HG03196 (cell line): ENCODE measurements at regions not wholly inside any gene's neighbourhood (a gene's known extent, or its start where the extent isn't known, plus 50 kb on each side); places are given as distances from the start of the nearest gene placed in this dataset.

Source experiments
- ATAC-seq: cut with Tn5 transposase; IDR thresholded peaks from one replicate; pipeline ENCODE4 v1.9.1; 2021; ENCODE audit not compliant: unreplicated experiment

DNA sequence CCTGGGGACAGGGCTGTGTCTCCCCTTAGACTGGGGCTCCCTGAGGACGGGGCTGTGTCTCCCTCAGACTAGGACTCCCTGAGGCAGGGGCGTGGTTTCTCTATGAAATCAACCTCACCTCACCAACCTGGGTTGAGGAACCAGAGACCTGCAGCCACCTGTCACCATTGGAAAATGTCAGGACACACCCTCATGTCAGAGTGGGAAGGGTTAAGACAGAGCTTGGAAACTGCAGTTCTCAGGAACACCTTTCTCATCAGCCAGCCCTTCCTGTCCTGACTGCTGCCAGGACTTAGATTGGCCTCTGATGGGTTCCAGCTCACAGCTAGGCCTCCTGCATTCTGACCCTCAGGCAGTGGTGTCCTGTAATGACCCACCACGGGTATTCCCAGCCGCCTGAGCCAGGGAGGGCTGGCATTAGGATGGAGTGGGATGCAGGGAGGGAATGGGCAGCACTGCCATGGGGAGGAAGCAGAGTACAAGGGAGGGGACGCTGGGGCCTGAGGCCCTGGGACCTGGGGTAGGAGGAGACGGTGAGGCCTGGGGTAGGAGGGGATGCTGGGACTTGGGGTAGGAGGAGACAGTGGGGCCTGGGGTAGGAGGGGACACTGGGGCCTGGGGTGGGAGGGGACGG is 76.3 kb downstream of the MRPL14 start:
- no peak for ATAC-seq

GRCh38 chr6:44049989-44050871 is 77.0 kb downstream of the MRPL14 start:
- no peak for ATAC-seq

DNA sequence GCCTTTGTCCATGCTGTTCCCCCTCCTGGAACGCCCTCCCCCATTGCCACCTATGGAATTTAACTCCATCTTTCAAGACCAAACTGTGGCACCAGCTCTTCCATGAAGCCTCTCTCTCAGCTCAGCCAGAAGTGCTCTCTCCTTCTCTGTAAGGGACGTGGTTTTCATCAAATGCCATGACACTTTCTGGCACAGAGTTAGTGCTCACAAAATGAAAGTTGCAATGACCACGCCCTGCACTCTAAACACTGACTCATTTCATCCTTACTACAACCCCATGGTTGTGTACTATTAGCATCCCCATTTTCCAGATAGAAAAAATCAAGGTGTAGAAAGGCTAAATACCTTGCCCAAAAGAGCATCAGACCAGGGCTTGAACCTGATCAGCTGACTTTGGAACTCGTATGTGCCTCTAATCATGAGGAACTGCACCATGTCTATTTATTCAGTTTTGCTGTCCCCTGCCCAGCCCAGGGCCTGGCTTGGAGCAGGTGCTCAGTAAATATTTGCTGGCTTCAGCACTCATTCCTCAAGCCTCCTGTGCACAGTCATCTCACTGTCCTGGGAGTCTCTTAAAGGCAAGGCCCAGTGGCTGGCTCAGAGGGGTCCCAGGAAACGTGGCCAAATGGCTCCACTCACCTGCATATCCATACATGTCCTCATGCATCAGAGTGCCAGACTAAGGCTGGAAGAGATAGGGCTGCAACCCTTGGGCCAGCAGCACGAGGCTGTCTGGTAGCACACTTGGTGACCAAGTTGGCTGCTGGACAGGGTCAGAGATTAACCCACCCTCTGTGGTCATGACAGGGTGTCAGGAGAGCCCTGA is 77.9 kb downstream of the MRPL14 start:
- ATAC-seq = no peak

- no peak for ATAC-seq
These were observed 79.0 kb downstream of the MRPL14 start for GRCh38 chr6:44048277-44048676.

- no peak for ATAC-seq
These were observed 79.5 kb downstream of the MRPL14 start for GRCh38 chr6:44047801-44048200.

DNA sequence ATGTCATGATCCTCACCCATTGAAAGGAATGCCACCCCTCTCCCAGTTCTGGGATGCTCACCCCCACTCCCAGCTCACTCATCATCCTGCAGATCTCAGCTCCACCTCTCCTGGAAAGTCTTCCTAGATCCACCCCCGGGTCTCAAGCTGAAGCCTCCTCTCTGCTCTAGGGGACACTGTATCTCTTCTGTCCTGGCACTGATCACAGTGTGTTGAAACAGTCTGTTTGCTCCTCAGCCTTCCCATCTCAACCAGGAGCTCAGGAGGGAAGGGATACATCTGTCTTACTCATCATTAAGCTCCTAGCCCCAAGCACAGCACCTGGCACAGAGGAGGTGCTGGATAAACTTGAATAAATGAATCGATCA is 80.1 kb downstream of the MRPL14 start:
- ATAC-seq = no peak

GRCh38 chr6:44046516-44047178 is 80.6 kb downstream of the MRPL14 start:
- ATAC-seq = no peak

DNA sequence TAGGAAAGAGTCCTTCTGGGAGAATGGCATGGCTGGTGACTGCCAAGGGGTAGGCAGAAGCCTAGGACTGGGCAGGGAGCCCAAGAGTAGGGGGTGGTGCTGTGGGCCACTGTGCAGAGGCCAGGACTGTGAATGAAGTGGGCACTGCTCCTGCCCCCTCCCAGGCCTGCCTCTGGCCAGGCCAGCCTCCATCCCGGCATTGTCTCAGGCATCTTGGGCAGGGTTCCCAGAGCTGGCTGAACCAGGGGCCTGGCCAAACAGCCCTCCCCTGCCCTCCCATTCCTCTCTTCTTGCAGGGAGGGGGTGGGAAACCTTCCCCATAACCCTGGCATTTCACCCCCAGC is 81.6 kb downstream of the MRPL14 start:
- ATAC-seq = no peak

DNA sequence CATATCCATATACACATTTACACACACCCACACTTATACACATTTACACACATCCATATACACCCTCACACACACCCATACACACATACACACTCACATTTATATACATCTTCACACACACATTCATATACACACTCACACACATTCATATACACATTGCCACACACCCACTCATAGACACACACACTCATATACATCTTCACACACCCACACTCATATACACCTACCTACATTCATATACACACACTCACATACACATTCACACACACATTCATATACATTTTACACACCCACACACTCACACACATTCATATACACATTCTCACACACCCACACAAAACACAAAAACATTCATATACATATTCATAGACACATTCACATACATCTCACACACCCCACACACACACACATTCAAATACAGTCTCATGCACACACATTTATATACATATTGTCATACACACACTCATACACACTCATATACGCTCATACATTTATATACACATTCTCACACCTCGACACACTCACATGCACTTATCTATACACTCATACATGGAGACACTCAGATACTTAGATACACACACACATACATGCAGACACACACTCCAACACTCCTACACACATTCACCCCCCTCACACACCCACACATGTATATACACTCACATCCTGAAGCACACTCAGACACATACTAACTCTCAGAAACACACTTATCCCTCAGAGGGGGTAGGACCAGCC is 82.1 kb downstream of the MRPL14 start:
- no peak for ATAC-seq

DNA sequence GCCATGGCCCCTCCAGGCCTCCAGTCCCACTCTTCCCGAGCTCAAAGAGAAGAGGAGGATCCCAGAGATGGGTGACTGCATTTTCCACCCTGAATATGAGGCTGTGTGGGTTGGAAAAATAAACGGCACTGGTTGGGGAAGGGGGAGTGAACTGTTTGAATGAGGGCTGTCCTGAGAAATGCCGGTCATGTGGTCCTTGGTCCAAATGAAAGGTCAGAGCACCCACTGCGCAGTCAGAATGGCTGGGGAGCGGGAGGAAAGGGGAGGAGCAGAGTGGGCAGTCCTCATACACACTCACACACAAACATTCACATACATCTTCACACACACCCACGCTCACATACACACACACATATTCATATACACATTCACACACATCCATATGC is 83.1 kb downstream of the MRPL14 start:
- ATAC-seq = no peak

- no peak for ATAC-seq
These were observed 83.6 kb downstream of the MRPL14 start for GRCh38 chr6:44043479-44044153.

GRCh38 chr6:44042989-44043478 is 84.2 kb downstream of the MRPL14 start:
- no peak for ATAC-seq

DNA sequence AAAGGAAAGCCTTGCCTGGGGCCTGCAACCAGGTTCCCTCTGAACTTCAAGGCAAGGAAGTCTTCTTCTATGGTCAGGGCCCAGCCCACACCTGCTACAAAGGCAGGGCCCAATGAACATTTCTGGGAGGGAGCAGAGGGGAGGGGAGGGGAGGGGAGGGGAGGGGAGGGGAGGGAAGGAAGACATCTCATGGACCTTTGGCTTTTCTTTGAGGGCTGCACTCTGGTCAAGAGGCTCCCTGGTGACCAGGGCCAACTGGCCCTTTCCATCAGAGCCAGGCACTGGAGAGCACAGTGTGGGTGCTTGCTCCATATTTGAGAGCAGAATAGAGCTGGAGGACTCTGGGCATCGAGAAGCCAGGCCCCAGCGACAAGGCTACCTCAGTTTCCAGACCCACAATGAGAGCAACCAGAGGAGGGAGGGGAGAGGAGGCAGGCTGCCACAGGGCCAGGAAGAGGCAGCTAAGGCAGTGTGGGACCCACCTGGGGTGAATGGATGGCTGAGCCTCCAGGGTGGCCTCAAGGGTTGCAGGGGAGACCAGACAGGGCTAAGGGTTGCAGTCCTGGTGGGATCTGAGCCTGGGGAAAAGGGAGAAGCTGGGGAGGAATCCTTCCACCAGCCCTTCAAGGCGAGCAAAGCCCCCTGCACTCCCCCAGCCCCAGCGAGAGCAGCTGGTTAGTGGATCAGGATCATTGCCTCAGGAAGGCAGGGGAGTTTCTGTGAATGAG is 84.8 kb downstream of the MRPL14 start:
- no peak for ATAC-seq

- ATAC-seq = no peak
These were observed 85.6 kb downstream of the MRPL14 start for GRCh38 chr6:44041461-44042260.

GRCh38 chr6:44040786-44041185 is 86.5 kb downstream of the MRPL14 start:
- no peak for ATAC-seq

GRCh38 chr6:44039839-44040350 is 87.4 kb downstream of the MRPL14 start:
- no peak for ATAC-seq

DNA sequence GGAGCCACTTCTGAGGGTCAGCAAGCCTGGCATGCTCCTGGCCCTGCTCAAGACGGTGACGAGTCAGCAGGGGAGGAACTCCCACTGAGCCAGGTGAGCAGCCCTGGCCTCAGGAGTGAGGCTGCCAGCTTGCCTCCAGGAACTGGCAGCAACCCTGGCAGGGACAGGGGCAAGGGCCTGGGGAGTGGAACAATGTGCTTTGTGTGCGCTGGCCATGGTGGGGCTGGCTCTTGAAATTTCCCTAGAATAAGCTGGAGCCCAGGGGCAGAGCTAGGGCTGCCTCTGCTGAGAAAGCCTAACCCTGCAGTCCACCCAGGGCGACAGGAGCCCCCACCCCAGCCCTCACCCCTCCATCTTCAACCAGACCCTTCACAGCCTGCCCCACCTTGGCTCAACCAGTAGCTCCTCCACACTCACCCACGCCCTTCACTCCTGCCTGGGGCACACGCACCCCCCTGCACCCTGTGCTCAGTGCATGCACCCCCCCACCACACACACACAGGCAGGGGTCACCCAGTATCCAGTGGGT is 88.0 kb downstream of the MRPL14 start:
- ATAC-seq = no peak

- ATAC-seq = no peak
These were observed 88.6 kb downstream of the MRPL14 start for GRCh38 chr6:44038543-44039065.
